ENCODE measurements at regions not wholly inside any gene's neighbourhood (a gene's known extent, or its start where the extent isn't known, plus 50 kb on each side); places are given as distances from the start of the nearest gene placed in this dataset.

DNA sequence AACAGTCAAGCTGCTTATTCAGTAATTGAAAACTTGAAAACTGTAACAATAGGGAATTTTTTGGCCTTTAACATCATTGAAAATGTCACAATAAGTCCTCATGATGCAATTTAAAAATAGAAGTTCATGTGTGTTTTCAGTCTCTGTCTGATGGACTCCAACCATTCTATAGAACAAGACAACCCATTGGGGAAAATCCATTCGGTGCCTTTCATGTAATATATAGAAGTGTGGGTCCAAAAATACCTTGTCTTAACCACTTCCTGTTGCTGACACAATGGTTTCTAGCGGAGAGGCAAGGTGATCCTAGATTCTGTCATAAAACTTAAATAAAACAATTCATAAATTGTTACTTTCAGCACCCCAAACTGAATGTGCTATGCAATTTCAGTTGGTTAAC lies 1131.3 kb upstream of the MAP3K7 start:
- H3K4me1 ChIP-seq (ENCODE audit: control insufficient read depth in 1 of 2, insufficient read depth in 2 of 2, low read length in 2 of 2) = no peaks in the 10 kb centered on the region
- H3K27me3 ChIP-seq (ENCODE audit: low read depth, low read length) = no peaks in the 10 kb centered on the region
- no peaks in the 10 kb centered on the region for H3K9me3 ChIP-seq (ENCODE audit: control insufficient read depth in 1 of 2, low read length in 2 of 2)
- H3K27ac ChIP-seq (ENCODE audit: low read length) = no peak overlapping the region
- H3K4me3 ChIP-seq (ENCODE audit: low read depth in 1 of 2, low read length in 2 of 2) = no peak overlapping the region
- no peaks in the 10 kb centered on the region for H3K36me3 ChIP-seq (ENCODE audit: control insufficient read depth in 1 of 2, insufficient read depth in 2 of 2, low read length in 2 of 2)

DNA sequence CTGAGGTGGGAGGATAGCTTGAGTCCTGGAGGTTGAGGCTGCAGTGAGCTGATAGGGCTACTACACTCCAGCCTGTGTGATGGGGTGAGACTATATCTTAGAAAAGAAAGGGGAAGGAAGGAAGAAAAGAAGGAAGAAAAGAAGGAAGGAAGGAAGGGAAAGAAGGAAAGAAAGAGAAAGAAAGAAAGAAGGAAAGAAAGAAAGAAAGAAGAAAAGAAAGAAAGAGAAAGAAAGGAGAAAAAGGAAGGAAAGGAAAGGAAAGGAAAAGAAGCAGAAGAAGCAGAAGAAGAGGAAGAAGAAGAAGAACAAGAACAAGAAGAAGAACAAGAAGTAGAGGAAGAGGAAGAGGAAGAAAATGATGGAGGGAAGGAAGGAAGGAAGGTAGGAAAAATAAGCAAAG lies 1130.2 kb upstream of the MAP3K7 start:
- no peaks in the 10 kb centered on the region for H3K27me3 ChIP-seq (ENCODE audit: low read depth, low read length)
- H3K9me3 ChIP-seq (ENCODE audit: control insufficient read depth in 1 of 2, low read length in 2 of 2) = no peaks in the 10 kb centered on the region
- H3K4me1 ChIP-seq (ENCODE audit: control insufficient read depth in 1 of 2, insufficient read depth in 2 of 2, low read length in 2 of 2) = no peaks in the 10 kb centered on the region
- H3K4me3 ChIP-seq (ENCODE audit: low read depth in 1 of 2, low read length in 2 of 2) = no peak overlapping the region
- H3K27ac ChIP-seq (ENCODE audit: low read length) = no peak overlapping the region
- no peaks in the 10 kb centered on the region for H3K36me3 ChIP-seq (ENCODE audit: control insufficient read depth in 1 of 2, insufficient read depth in 2 of 2, low read length in 2 of 2)

DNA sequence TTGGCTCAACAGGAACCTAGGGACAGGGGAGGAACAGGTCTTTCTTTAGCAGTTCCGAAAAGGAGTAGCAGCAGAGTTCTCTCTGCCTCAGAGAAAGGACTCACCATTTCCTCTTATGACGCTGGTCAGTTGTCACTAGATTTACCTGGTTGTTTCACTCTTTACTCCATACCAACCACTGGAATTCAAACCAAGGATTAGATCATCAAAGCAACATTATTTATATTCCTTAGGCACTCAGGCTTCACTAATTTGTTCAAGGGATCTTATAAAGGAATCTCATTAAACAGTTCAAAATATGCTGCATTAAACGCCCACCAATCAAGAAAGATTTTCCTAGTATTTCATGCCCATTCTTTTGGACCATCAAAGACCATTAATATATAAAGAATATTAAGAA lies 1129.5 kb upstream of the MAP3K7 start:
- Histone ChIP-seq H3K4me1 (ENCODE audit: control insufficient read depth in 1 of 2, insufficient read depth in 2 of 2, low read length in 2 of 2) (no peaks in the 10 kb centered on the region), H3K9me3 (ENCODE audit: control insufficient read depth in 1 of 2, low read length in 2 of 2) (no peaks in the 10 kb centered on the region), H3K4me3 (ENCODE audit: low read depth in 1 of 2, low read length in 2 of 2) (no peak overlapping the region), H3K27me3 (ENCODE audit: low read depth, low read length) (no peaks in the 10 kb centered on the region), H3K36me3 (ENCODE audit: control insufficient read depth in 1 of 2, insufficient read depth in 2 of 2, low read length in 2 of 2) (no peaks in the 10 kb centered on the region), H3K27ac (ENCODE audit: low read length) (no peak overlapping the region)

DNA sequence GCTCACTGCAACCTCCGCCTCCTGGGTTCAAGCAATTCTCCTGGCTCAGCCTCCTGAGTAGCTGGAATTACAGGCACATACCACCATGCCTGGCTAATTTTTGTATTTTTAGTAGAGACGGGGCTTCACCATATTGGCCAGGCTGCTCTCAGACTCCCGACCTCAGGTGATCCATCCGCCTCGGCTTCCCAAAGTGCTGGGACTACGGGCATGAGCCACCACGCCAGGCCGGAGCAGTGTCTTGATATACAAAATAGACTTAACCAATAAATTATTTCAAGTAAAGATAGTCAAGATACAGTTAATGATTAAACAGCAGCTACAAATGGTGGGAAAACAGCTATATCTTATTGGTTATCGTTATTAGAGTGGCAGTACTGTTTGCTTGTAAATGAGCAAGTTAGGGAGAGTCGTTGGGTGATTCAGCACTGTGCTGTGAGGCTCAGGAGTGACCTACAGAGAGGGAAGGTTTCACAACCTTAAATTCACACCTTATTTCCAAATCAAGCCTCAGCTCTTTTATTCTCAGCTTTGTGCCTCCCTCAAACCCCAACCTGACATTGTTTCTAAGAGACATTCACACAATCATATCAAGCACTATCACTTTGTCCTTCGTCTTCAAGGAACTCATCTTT lies 1128.4 kb upstream of the MAP3K7 start:
- Histone ChIP-seq H3K4me3 (ENCODE audit: low read depth in 1 of 2, low read length in 2 of 2) (no peak overlapping the region), H3K36me3 (ENCODE audit: control insufficient read depth in 1 of 2, insufficient read depth in 2 of 2, low read length in 2 of 2) (no peaks in the 10 kb centered on the region), H3K9me3 (ENCODE audit: control insufficient read depth in 1 of 2, low read length in 2 of 2) (no peaks in the 10 kb centered on the region), H3K4me1 (ENCODE audit: control insufficient read depth in 1 of 2, insufficient read depth in 2 of 2, low read length in 2 of 2) (no peaks in the 10 kb centered on the region), H3K27ac (ENCODE audit: low read length) (no peak overlapping the region), H3K27me3 (ENCODE audit: low read depth, low read length) (no peaks in the 10 kb centered on the region)

DNA sequence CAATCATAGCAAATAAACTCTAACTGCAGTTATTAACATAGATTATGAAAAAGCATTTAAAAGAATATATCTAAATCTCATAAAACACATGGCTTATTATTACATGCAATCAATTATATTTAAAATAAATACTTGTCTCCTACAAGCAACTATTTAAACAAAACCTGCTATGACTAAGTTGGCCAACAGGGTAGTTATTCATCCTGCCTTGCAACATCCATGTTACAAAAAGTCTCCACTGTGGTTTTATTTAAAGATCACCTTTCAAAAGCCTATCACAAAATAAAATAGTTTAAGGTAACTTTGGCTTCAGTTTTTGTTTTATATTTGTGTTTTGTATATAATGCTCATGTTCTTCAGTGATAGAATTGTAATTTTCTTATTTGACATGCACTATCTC lies 1127.0 kb upstream of the MAP3K7 start:
- Histone ChIP-seq H3K4me1 (ENCODE audit: control insufficient read depth in 1 of 2, insufficient read depth in 2 of 2, low read length in 2 of 2) (no peaks in the 10 kb centered on the region), H3K9me3 (ENCODE audit: control insufficient read depth in 1 of 2, low read length in 2 of 2) (no peaks in the 10 kb centered on the region), H3K27ac (ENCODE audit: low read length) (no peak overlapping the region), H3K36me3 (ENCODE audit: control insufficient read depth in 1 of 2, insufficient read depth in 2 of 2, low read length in 2 of 2) (no peaks in the 10 kb centered on the region), H3K27me3 (ENCODE audit: low read depth, low read length) (no peaks in the 10 kb centered on the region), H3K4me3 (ENCODE audit: low read depth in 1 of 2, low read length in 2 of 2) (no peak overlapping the region)

DNA sequence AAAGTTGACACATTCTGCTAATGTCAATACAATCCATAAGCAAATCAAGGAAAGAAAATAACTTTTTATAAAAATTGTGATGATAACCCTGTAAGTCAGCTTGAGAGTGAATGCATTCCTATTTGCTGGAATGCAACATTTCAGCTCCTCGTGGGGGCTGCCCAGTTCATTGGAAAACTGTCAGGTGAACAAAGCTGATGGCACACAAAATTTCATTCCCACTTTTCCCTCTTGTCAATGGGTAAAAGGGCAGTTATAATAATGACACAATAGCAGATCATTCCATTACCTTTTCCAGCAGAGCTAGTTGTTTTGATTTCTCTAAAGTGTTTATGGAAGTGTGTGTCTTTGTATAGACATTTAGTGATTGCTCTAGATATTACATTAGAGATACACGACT lies 1124.6 kb upstream of the MAP3K7 start:
- H3K9me3 ChIP-seq (ENCODE audit: control insufficient read depth in 1 of 2, low read length in 2 of 2) = no peaks in the 10 kb centered on the region
- H3K27ac ChIP-seq (ENCODE audit: low read length) = no peak overlapping the region
- no peak overlapping the region for H3K4me3 ChIP-seq (ENCODE audit: low read depth in 1 of 2, low read length in 2 of 2)
- no peaks in the 10 kb centered on the region for H3K36me3 ChIP-seq (ENCODE audit: control insufficient read depth in 1 of 2, insufficient read depth in 2 of 2, low read length in 2 of 2)
- H3K4me1 ChIP-seq (ENCODE audit: control insufficient read depth in 1 of 2, insufficient read depth in 2 of 2, low read length in 2 of 2) = no peaks in the 10 kb centered on the region
- H3K27me3 ChIP-seq (ENCODE audit: low read depth, low read length) = no peaks in the 10 kb centered on the region

DNA sequence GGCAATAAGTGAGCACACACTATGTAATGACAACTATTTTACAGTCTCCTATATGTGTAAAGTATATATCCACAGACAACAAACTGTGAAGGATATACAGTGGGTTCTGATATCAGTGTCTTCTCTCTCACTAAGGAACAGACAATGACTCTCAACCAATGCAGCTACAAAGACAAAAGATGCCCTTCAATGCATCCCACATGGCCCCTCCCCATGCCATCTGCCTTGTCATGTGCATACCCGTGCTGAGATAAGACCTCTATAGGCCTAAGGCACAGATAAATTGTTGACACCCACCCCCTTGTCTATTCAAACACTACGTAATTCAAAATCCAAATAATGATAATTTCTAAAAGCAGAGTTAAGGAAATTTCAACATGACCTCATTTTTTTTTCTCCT lies 1123.5 kb upstream of the MAP3K7 start:
- no peaks in the 10 kb centered on the region for H3K36me3 ChIP-seq (ENCODE audit: control insufficient read depth in 1 of 2, insufficient read depth in 2 of 2, low read length in 2 of 2)
- H3K4me1 ChIP-seq (ENCODE audit: control insufficient read depth in 1 of 2, insufficient read depth in 2 of 2, low read length in 2 of 2) = no peaks in the 10 kb centered on the region
- H3K27ac ChIP-seq (ENCODE audit: low read length) = no peak overlapping the region
- H3K9me3 ChIP-seq (ENCODE audit: control insufficient read depth in 1 of 2, low read length in 2 of 2) = no peaks in the 10 kb centered on the region
- H3K4me3 ChIP-seq (ENCODE audit: low read depth in 1 of 2, low read length in 2 of 2) = no peak overlapping the region
- no peaks in the 10 kb centered on the region for H3K27me3 ChIP-seq (ENCODE audit: low read depth, low read length)

DNA sequence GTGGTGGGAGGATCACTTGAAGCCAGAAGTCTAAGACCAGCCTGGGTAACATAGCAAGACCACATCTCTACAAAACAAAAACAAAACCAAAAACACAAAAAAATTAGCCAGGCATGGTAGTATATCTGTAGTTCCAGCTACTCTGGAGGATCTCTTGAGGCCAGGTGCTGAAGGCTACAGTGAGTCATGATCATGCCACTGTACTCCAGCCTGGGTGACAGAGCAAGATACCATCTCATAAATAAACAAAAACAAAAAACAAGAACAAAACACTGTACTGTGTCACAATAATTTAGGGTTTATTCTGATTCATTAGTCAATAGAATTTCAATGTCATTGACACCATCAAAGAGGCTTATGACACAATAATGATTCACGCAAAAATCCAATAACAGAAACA lies 1121.7 kb upstream of the MAP3K7 start:
- no peaks in the 10 kb centered on the region for H3K4me1 ChIP-seq (ENCODE audit: control insufficient read depth in 1 of 2, insufficient read depth in 2 of 2, low read length in 2 of 2)
- no peaks in the 10 kb centered on the region for H3K36me3 ChIP-seq (ENCODE audit: control insufficient read depth in 1 of 2, insufficient read depth in 2 of 2, low read length in 2 of 2)
- H3K4me3 ChIP-seq (ENCODE audit: low read depth in 1 of 2, low read length in 2 of 2) = no peak overlapping the region
- H3K27ac ChIP-seq (ENCODE audit: low read length) = no peak overlapping the region
- no peaks in the 10 kb centered on the region for H3K9me3 ChIP-seq (ENCODE audit: control insufficient read depth in 1 of 2, low read length in 2 of 2)
- H3K27me3 ChIP-seq (ENCODE audit: low read depth, low read length) = no peaks in the 10 kb centered on the region

DNA sequence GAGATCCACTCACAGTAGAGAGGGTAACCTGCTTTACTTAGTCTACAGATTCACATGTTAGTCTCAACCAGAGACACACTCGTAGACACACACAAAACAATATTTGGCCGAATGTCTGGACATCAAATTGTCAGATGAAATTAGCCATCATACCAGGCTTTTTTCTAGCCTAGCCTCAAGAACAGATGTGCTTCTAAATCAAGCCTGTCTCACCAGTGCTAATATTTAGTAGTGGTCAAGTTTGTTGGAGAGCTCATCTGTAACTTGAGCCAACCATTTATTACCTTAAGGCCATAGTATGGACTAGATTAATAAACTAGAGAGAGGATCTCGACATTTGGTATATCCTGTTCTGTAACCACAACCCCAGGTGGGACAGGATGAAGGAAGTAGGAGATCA lies 1118.8 kb upstream of the MAP3K7 start:
- Histone ChIP-seq H3K27ac (ENCODE audit: low read length) (no peak overlapping the region), H3K9me3 (ENCODE audit: control insufficient read depth in 1 of 2, low read length in 2 of 2) (no peaks in the 10 kb centered on the region), H3K27me3 (ENCODE audit: low read depth, low read length) (no peaks in the 10 kb centered on the region), H3K36me3 (ENCODE audit: control insufficient read depth in 1 of 2, insufficient read depth in 2 of 2, low read length in 2 of 2) (no peaks in the 10 kb centered on the region), H3K4me3 (ENCODE audit: low read depth in 1 of 2, low read length in 2 of 2) (no peak overlapping the region), H3K4me1 (ENCODE audit: control insufficient read depth in 1 of 2, insufficient read depth in 2 of 2, low read length in 2 of 2) (no peaks in the 10 kb centered on the region)

DNA sequence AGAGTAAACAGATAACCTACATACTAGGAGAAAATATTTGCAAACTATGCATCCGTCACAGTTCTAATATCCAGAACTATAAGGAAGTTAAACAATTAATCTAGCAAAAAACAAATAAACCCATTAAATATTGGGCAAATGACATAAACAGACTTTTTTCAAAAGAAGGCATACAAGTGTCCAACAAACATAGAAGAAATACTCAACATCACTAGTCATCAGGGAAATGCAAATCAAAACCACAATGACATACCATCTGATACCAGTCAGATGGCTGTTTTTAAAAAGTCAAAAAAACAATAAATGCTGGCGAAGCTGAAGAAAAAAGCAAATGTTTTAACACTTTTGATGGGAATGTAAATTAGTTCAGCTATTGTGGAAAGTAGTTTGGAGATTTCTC lies 1117.7 kb upstream of the MAP3K7 start:
- Histone ChIP-seq H3K27ac (ENCODE audit: low read length) (no peak overlapping the region), H3K36me3 (ENCODE audit: control insufficient read depth in 1 of 2, insufficient read depth in 2 of 2, low read length in 2 of 2) (no peaks in the 10 kb centered on the region), H3K27me3 (ENCODE audit: low read depth, low read length) (no peaks in the 10 kb centered on the region), H3K4me3 (ENCODE audit: low read depth in 1 of 2, low read length in 2 of 2) (no peak overlapping the region), H3K4me1 (ENCODE audit: control insufficient read depth in 1 of 2, insufficient read depth in 2 of 2, low read length in 2 of 2) (no peaks in the 10 kb centered on the region), H3K9me3 (ENCODE audit: control insufficient read depth in 1 of 2, low read length in 2 of 2) (no peaks in the 10 kb centered on the region)

DNA sequence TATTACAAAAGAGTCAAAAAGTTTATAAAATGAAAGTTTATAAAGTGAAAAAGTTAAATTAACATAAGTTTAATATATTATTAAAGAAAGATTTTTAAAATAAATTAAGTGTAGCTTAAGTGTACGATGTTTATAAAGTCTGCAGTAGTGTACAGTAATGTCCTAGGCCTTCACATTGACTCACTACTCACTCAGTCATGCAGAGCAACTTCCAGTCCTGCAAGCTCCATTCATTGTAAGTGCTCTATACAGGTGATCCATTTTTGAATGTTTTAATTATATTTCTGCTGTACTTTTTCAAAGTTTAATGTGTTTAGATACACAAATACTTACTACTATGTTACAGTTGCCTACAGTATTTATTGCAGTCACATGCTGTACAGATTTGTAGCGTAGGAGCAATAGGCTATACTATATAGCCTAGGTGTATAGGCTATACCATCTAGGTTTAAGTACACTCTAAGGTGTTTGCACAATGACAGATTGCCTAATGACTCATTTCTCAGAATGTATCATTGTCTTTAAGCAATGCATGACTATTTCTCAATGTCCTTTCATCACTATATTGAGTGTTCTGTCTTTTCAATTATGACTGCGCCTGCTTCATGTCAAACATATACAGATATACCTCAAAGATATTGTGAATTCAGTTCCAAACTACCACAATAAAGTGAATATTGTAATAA lies 1110.3 kb upstream of the MAP3K7 start:
- Histone ChIP-seq H3K4me3 (ENCODE audit: low read depth in 1 of 2, low read length in 2 of 2) (no peak overlapping the region), H3K27me3 (ENCODE audit: low read depth, low read length) (no peaks in the 10 kb centered on the region), H3K36me3 (ENCODE audit: control insufficient read depth in 1 of 2, insufficient read depth in 2 of 2, low read length in 2 of 2) (no peaks in the 10 kb centered on the region), H3K4me1 (ENCODE audit: control insufficient read depth in 1 of 2, insufficient read depth in 2 of 2, low read length in 2 of 2) (no peaks in the 10 kb centered on the region), H3K27ac (ENCODE audit: low read length) (no peak overlapping the region), H3K9me3 (ENCODE audit: control insufficient read depth in 1 of 2, low read length in 2 of 2) (no peaks in the 10 kb centered on the region)

DNA sequence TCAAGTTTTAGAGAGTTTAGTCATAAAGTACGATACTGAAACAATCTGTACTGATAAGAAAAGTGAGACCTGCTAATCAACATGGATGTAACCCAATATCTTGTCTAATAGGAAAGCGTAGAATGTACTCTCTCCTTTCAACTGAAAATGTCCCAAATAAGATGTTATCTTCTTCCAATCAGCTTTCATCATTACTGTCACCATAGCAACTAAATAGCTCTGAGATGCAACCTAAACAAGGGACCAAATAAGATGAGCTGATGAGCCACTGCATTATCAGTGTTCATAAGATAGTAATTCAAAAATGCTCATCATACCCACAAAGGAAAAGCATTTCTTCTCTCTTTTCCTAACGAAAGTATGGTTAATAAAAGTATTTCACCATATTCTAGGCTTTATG lies 1108.3 kb upstream of the MAP3K7 start:
- Histone ChIP-seq H3K4me1 (ENCODE audit: control insufficient read depth in 1 of 2, insufficient read depth in 2 of 2, low read length in 2 of 2) (no peaks in the 10 kb centered on the region), H3K4me3 (ENCODE audit: low read depth in 1 of 2, low read length in 2 of 2) (no peak overlapping the region), H3K27me3 (ENCODE audit: low read depth, low read length) (no peaks in the 10 kb centered on the region), H3K9me3 (ENCODE audit: control insufficient read depth in 1 of 2, low read length in 2 of 2) (no peaks in the 10 kb centered on the region), H3K36me3 (ENCODE audit: control insufficient read depth in 1 of 2, insufficient read depth in 2 of 2, low read length in 2 of 2) (no peaks in the 10 kb centered on the region), H3K27ac (ENCODE audit: low read length) (no peak overlapping the region)

Measured in muscle layer of duodenum (tissue), 2 donors.